NCI-H774 (cell line): ENCODE measurements at regions not wholly inside any gene's neighbourhood (a gene's known extent, or its start where the extent isn't known, plus 50 kb on each side); places are given as distances from the start of the nearest gene placed in this dataset.

ENCODE experiments used
- DNase-seq: peaks from one replicate; lab custom pipeline; 2025; lab: John Stamatoyannopoulos, UW

GRCh38 chrX:33726281-33727160 is 405.6 kb downstream of the FAM47A start:
- DNase-seq: no peak

GRCh38 chrX:33725535-33726210 is 406.4 kb downstream of the FAM47A start:
- no peak for DNase-seq

GRCh38 chrX:33721927-33722326 is 410.2 kb downstream of the FAM47A start:
- DNase-seq: no peak

GRCh38 chrX:33686105-33686504 is 446.0 kb downstream of the FAM47A start:
- DNase-seq: no peak
